ENCODE measurements at regions not wholly inside any gene's neighbourhood (a gene's known extent, or its start where the extent isn't known, plus 50 kb on each side); places are given as distances from the start of the nearest gene placed in this dataset.

GRCh38 chr2:71861186-71862160 lies 286.2 kb downstream of the CYP26B1 start:
- no peaks in the 10 kb centered on the region for H3K79me2 ChIP-seq (ENCODE audit: low read depth)
- no peaks in the 10 kb centered on the region for H3K36me3 Mint-ChIP-seq
- no peaks in the 10 kb centered on the region for H3K36me3 ChIP-seq
- no peaks in the 10 kb centered on the region for H4K20me1 ChIP-seq (ENCODE audit: low read depth)
- no peak overlapping the region for H3K27ac Mint-ChIP-seq
- no peak overlapping the region for H3K9ac ChIP-seq
- no peaks in the 10 kb centered on the region for H3K27me3 ChIP-seq
- no peak for TF ChIP-seq EZH2 (IDR thresholded peaks at IDR 0.05)
- TF ChIP-seq CTCF (IDR thresholded peaks at IDR 0.05): no peak
- TF ChIP-seq EZH2phosphoT487 (IDR thresholded peaks at IDR 0.05): no peak
- no peaks in the 10 kb centered on the region for H3K27me3 Mint-ChIP-seq (ENCODE audit: insufficient read depth, low read depth)
- peaks cover 3% of the 10 kb centered on the region for H3K9me3 Mint-ChIP-seq
- no peak overlapping the region for H3K27ac ChIP-seq
- no peaks in the 10 kb centered on the region for H3K4me1 ChIP-seq
- H3F3A ChIP-seq (ENCODE audit: low read depth): no peaks in the 10 kb centered on the region
- no peaks in the 10 kb centered on the region for H3K4me1 Mint-ChIP-seq
- DNase-seq (ENCODE audit: low spot score): no peak
- H3K4me2 ChIP-seq: no peak overlapping the region
- no peak overlapping the region for H3K4me3 Mint-ChIP-seq
- H2AFZ ChIP-seq (replicated peaks): no peak overlapping the region
- no peaks in the 10 kb centered on the region for H3K9me3 ChIP-seq (ENCODE audit: low read depth)
- H3K4me3 ChIP-seq: no peak overlapping the region

GRCh38 chr2:71860381-71860926 lies 287.2 kb downstream of the CYP26B1 start:
- Histone ChIP-seq H3K36me3 (no peaks in the 10 kb centered on the region), H3K4me2 (no peak overlapping the region), H4K20me1 (ENCODE audit: low read depth) (no peaks in the 10 kb centered on the region), H3K4me3 (no peak overlapping the region), H3K79me2 (ENCODE audit: low read depth) (no peaks in the 10 kb centered on the region), H3K4me1 (no peaks in the 10 kb centered on the region), H3K9me3 (ENCODE audit: low read depth) (no peaks in the 10 kb centered on the region), H2AFZ (replicated peaks) (no peak overlapping the region), H3F3A (ENCODE audit: low read depth) (no peaks in the 10 kb centered on the region), H3K27ac (no peak overlapping the region), H3K27me3 (no peaks in the 10 kb centered on the region), H3K9ac (no peak overlapping the region)
- Mint-ChIP-seq H3K4me1 (no peaks in the 10 kb centered on the region), H3K9me3 (peaks cover 6% of the 10 kb centered on the region), H3K27me3 (ENCODE audit: insufficient read depth, low read depth) (no peaks in the 10 kb centered on the region), H3K27ac (no peak overlapping the region), H3K36me3 (no peaks in the 10 kb centered on the region), H3K4me3 (no peak overlapping the region)
- no peak for TF ChIP-seq CTCF (IDR thresholded peaks at IDR 0.05)
- no peak for TF ChIP-seq EZH2 (IDR thresholded peaks at IDR 0.05)
- no peak for TF ChIP-seq EZH2phosphoT487 (IDR thresholded peaks at IDR 0.05)
- no peak for DNase-seq (ENCODE audit: low spot score)

DNA sequence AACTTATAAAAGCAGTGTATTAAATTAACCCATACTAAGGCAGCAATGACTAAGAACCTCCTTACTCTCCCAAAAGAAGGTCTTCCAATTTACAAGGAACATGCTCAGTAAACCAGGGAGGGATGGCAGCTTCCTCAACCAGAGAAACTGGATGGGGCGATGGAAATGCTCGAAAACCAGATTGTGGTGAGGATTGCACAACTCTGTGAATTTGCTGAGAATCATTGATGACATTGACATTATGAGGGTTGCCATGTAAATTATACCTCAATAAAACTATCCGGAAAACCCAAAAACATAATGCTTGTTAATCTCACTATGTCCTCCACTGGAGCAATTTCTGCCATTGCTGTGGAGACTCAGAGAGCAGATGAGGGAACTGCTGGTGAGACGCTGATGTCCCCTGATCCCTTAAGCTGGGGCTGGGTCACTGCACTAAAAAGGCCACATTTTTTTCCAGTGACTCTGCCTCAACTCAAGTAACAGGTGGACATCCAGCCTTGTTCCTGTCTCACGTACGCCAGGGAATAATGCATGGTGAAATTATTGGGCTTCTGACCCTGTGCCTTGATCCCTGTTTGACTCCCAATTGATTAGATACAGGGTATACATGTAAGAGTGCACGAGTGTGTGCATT lies 288.3 kb downstream of the CYP26B1 start:
- no peak overlapping the region for H3K9ac ChIP-seq
- no peaks in the 10 kb centered on the region for H3K9me3 ChIP-seq (ENCODE audit: low read depth)
- Mint-ChIP-seq H3K4me1 (no peaks in the 10 kb centered on the region), H3K4me3 (no peak overlapping the region), H3K36me3 (no peaks in the 10 kb centered on the region), H3K9me3 (peaks cover 6% of the 10 kb centered on the region), H3K27ac (no peak overlapping the region), H3K27me3 (ENCODE audit: insufficient read depth, low read depth) (no peaks in the 10 kb centered on the region)
- H3K4me2 ChIP-seq: no peak overlapping the region
- DNase-seq (ENCODE audit: low spot score): no peak
- no peaks in the 10 kb centered on the region for H3K4me1 ChIP-seq
- H3K27me3 ChIP-seq: no peaks in the 10 kb centered on the region
- H4K20me1 ChIP-seq (ENCODE audit: low read depth): no peaks in the 10 kb centered on the region
- no peak overlapping the region for H3K4me3 ChIP-seq
- TF ChIP-seq EZH2 (IDR thresholded peaks at IDR 0.05) (no peak), CTCF (IDR thresholded peaks at IDR 0.05) (no peak), EZH2phosphoT487 (IDR thresholded peaks at IDR 0.05) (no peak)
- no peaks in the 10 kb centered on the region for H3F3A ChIP-seq (ENCODE audit: low read depth)
- no peak overlapping the region for H2AFZ ChIP-seq (replicated peaks)
- H3K79me2 ChIP-seq (ENCODE audit: low read depth): no peaks in the 10 kb centered on the region
- no peak overlapping the region for H3K27ac ChIP-seq
- no peaks in the 10 kb centered on the region for H3K36me3 ChIP-seq

Measured in neural progenitor cell (in vitro differentiated cells).